ENCODE measurements at regions not wholly inside any gene's neighbourhood (a gene's known extent, or its start where the extent isn't known, plus 50 kb on each side); places are given as distances from the start of the nearest gene placed in this dataset.

GRCh38 chr4:13168326-13168725 lies 315.8 kb downstream of the RAB28 start (continued):
- TF ChIP-seq CTCF (conservative IDR thresholded peaks at IDR 0.05; ENCODE audit: low read depth in 2 of 2), result no peak
- TF ChIP-seq ZNF331 (CRISPR knock-in tag; IDR thresholded peaks at IDR 0.05; ENCODE audit: low read depth), result no peak
- TF ChIP-seq ZNF114 (CRISPR knock-in tag; IDR thresholded peaks at IDR 0.05), result no peak
- TF ChIP-seq JUNB (IDR thresholded peaks at IDR 0.05; ENCODE audit: unreplicated experiment), result no peak
- TF ChIP-seq ETS1 (IDR thresholded peaks at IDR 0.05), result no peak

- Histone ChIP-seq H3K27me3 (ENCODE audit: insufficient read depth) (no peaks in the 10 kb centered on the region), H3K4me1 (ENCODE audit: insufficient read depth) (no peaks in the 10 kb centered on the region), H3K4me2 (no peak overlapping the region), H3K79me2 (replicated peaks; ENCODE audit: insufficient read depth) (no peaks in the 10 kb centered on the region), H3F3A (replicated peaks; ENCODE audit: low read depth) (no peaks in the 10 kb centered on the region), H3K9me2 (ENCODE audit: insufficient read depth) (no peaks in the 10 kb centered on the region), H2AFZ (no peak overlapping the region), H3K4me3 (no peak overlapping the region), H3K27ac (ENCODE audit: low read depth) (no peak overlapping the region), H3K36me3 (ENCODE audit: insufficient read depth) (no peaks in the 10 kb centered on the region), H4K20me1 (replicated peaks; ENCODE audit: insufficient read depth) (no peaks in the 10 kb centered on the region; the same call in 1 of the 2 replicates)
- DNase-seq (ENCODE audit: low spot score), result no peak
- H3K4me3 Mint-ChIP-seq, result no peak overlapping the region
- no peaks in the 10 kb centered on the region for H3K36me3 Mint-ChIP-seq (ENCODE audit: low read depth)
- H3K27ac Mint-ChIP-seq, result no peak overlapping the region
- H3K4me1 Mint-ChIP-seq, result peaks cover 5% of the 10 kb centered on the region; the same call in 2 of the 3 replicates
- no peaks in the 10 kb centered on the region for H3K9me3 Mint-ChIP-seq
- no peaks in the 10 kb centered on the region for H3K27me3 Mint-ChIP-seq (ENCODE audit: insufficient read depth, low read depth, poor library complexity)
- no peak for ATAC-seq
- TF ChIP-seq CTCF (conservative IDR thresholded peaks at IDR 0.05; ENCODE audit: low read depth in 2 of 2) (no peak), JUNB (IDR thresholded peaks at IDR 0.05; ENCODE audit: unreplicated experiment) (no peak), ZNF331 (CRISPR knock-in tag; IDR thresholded peaks at IDR 0.05; ENCODE audit: low read depth) (no peak), REST (IDR thresholded peaks at IDR 0.05; ENCODE audit: unreplicated experiment) (no peak), EZH2phosphoT487 (IDR thresholded peaks at IDR 0.05; ENCODE audit: unreplicated experiment) (no peak), ZNF114 (CRISPR knock-in tag; IDR thresholded peaks at IDR 0.05) (no peak), POLR2AphosphoS5 (IDR thresholded peaks at IDR 0.05; ENCODE audit: low read depth) (no peak), EZH2 (IDR thresholded peaks at IDR 0.05; ENCODE audit: low read depth, unreplicated experiment) (no peak), NANOG (IDR thresholded peaks at IDR 0.05; ENCODE audit: borderline replicate concordance) (no peak), STAT1 (IDR thresholded peaks at IDR 0.05; ENCODE audit: unreplicated experiment) (no peak)
Measured at GRCh38 chr4:13166214-13166613, 317.9 kb downstream of the RAB28 start.
